Subcutaneous abdominal adipose tissue (tissue), 5 donors: ENCODE measurements at regions not wholly inside any gene's neighbourhood (a gene's known extent, or its start where the extent isn't known, plus 50 kb on each side); places are given as distances from the start of the nearest gene placed in this dataset.

ENCODE experiments used
- H3K27ac ChIP-seq: one replicate; pipeline ENCODE4 v1.7.0; 2013; ENCODE audit warnings: low read depth, mild to moderate bottlenecking, inconsistent platforms, low read length, moderate library complexity
- H3K27me3 ChIP-seq, 5 donors: one replicate each; pipeline ENCODE4 v1.7.0; 2013; ENCODE audit warnings: low read length in 5 of 5, inconsistent platforms in 1 of 5; ENCODE audit not compliant: control insufficient read depth in 5 of 5, insufficient read depth in 4 of 5
- H3K36me3 ChIP-seq, 5 donors: one replicate each; pipeline ENCODE4 v1.7.0; 2013; ENCODE audit warnings: low read length in 5 of 5; ENCODE audit not compliant: control insufficient read depth in 5 of 5, insufficient read depth in 5 of 5
- H3K4me1 ChIP-seq, 5 donors: one replicate each; pipeline ENCODE4 v1.7.0; 2013; ENCODE audit warnings: low read length in 5 of 5, mild to moderate bottlenecking in 3 of 5, moderate library complexity in 1 of 5; ENCODE audit not compliant: control insufficient read depth in 5 of 5, insufficient read depth in 5 of 5
- H3K4me3 ChIP-seq, 5 donors: one replicate each; pipeline ENCODE4 v1.7.0; 2013; ENCODE audit warnings: low read length in 5 of 5, low read depth in 1 of 5
- H3K9ac ChIP-seq, 5 donors: one replicate each; pipeline ENCODE4 v1.7.0; 2013; ENCODE audit warnings: low read length in 5 of 5, mild to moderate bottlenecking in 4 of 5, moderate library complexity in 3 of 5
- H3K9me3 ChIP-seq, 5 donors: one replicate each; pipeline ENCODE4 v1.7.0; 2013; ENCODE audit warnings: low read length in 5 of 5; ENCODE audit not compliant: control insufficient read depth in 5 of 5
- donor health status: healthy.
- donor health status: healthy.
- donor health status: healthy.
- donor health status: healthy.
- donor health status: healthy.

DNA sequence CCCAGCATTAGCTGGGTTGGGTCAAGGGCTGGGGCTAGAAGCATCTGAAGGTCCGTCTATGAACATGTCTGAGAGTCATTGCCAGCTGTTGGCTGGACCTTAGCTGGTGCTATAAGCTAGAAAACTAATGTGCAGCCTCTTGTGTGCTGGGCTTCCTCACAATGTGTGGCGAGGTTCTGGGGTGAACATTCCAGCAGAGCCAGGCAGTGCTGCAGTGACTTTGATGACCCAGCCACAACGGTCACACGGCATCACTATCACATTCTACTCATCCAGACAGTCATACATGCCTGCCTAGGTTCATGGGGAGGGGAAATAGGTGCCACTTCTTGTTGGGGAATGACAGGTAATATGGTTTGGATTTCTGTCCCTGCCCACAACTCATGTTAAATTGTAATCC is 260.5 kb downstream of the CYP26B1 start:
- peaks cover 0 to 16% (median 3%) of the 10 kb centered on the region in 5 donors for H3K9me3 ChIP-seq
- H3K9ac ChIP-seq, result no peak overlapping the region
- H3K27ac ChIP-seq, result no peak overlapping the region
- H3K4me1 ChIP-seq, result peaks cover 2 to 19% (median 16%) of the 10 kb centered on the region in 5 donors
- H3K27me3 ChIP-seq, result peaks cover 0 to 6% (median 0%) of the 10 kb centered on the region in 5 donors
- no peaks in the 10 kb centered on the region for H3K36me3 ChIP-seq
- no peak overlapping the region for H3K4me3 ChIP-seq

DNA sequence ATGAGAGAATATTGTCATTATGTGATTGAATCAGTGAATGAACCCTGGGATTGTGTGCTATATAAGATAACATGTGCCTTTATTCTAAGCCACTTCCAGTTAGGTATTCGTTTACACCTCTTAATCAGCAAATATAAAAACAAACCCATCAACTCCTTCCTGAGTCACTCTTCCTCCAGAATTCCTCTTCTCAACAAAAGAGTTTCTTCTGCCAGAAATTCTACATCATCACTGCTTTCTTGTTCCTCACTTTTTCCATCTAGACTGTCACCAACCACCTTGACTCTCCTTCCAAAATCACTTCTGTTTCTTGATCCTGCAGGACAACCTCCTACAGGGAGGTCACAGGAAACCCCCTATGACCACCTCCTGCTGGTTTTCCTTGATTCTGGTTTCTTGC is 261.4 kb downstream of the CYP26B1 start:
- Histone ChIP-seq H3K4me3 (no peak overlapping the region), H3K9ac (no peak overlapping the region), H3K27me3 (peaks cover 0 to 6% (median 0%) of the 10 kb centered on the region in 5 donors), H3K9me3 (peaks cover 0 to 16% (median 3%) of the 10 kb centered on the region in 5 donors), H3K27ac (no peak overlapping the region), H3K4me1 (peaks cover 2 to 20% (median 18%) of the 10 kb centered on the region in 5 donors), H3K36me3 (no peaks in the 10 kb centered on the region)

DNA sequence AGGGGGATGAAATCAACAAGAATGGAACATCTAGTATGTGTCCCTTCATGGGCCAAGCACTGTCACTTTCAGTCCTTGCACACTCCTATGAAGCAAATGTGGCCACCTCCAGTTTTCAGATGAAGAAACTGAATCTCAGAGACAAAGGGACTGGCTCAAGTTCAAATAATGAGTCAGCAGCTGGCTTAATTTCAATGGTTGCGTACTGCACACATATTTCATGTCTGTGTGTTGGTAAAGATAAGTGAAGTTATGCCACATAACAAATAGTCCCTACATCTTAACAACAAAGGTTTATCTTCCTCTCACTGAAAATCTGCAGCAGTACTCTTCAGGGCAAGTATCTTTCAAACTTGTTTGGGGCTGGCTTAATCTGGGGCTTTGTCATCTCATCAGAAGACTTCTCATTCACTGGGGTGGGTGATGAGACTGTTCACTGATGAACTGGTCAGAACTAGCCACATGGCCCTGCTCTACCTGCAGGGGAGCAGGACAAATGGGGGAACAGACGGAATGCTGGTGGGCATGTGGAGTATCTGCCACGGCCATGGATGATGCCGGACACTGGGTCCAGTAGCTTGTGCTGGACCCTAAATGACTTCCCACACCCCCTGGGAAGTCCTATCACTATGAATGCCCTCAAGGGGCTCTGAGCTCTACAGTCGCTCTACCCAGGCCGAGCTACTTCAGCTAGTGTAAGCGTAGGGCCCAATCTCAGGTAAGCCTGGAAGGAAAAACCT is 263.2 kb downstream of the CYP26B1 start:
- Histone ChIP-seq H3K9me3 (peaks cover 0 to 16% (median 3%) of the 10 kb centered on the region in 5 donors), H3K9ac (no peak overlapping the region), H3K4me3 (no peak overlapping the region), H3K4me1 (peaks cover 3 to 24% (median 23%) of the 10 kb centered on the region in 5 donors), H3K36me3 (no peaks in the 10 kb centered on the region), H3K27ac (no peak overlapping the region), H3K27me3 (peaks cover 0 to 4% (median 0%) of the 10 kb centered on the region in 5 donors)

DNA sequence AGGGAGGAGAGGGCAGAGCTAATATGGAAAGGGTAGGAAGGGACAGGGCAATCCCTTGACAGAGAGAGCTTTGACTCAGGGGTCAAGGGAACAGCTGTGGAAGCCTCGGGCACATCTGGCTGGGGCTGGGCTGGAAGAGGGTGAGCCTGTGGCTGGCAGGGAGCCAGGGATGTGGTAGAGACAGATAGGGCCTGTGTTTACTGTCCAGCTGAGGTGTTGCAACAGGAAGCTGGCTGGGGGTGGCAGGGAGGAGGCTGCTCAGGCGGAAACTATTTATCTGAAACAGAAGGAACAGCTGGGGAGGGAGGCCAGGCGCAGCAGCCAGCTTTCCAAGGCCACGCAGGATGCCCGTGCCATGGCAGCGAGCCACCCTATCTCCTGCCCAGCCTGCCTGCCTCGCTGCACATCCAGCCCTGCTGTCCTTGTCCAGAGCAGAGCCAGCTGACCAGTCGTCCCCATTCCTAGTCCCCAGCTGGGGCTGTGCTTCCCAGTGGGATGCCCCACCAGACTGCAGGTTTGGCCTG is 264.7 kb downstream of the CYP26B1 start:
- Histone ChIP-seq H3K9me3 (peaks cover 0 to 16% (median 3%) of the 10 kb centered on the region in 5 donors), H3K27ac (no peak overlapping the region), H3K4me3 (no peak overlapping the region), H3K9ac (no peak overlapping the region), H3K27me3 (peaks cover 0 to 4% (median 0%) of the 10 kb centered on the region in 5 donors), H3K4me1 (peaks cover 3 to 24% (median 23%) of the 10 kb centered on the region in 5 donors), H3K36me3 (no peaks in the 10 kb centered on the region)

DNA sequence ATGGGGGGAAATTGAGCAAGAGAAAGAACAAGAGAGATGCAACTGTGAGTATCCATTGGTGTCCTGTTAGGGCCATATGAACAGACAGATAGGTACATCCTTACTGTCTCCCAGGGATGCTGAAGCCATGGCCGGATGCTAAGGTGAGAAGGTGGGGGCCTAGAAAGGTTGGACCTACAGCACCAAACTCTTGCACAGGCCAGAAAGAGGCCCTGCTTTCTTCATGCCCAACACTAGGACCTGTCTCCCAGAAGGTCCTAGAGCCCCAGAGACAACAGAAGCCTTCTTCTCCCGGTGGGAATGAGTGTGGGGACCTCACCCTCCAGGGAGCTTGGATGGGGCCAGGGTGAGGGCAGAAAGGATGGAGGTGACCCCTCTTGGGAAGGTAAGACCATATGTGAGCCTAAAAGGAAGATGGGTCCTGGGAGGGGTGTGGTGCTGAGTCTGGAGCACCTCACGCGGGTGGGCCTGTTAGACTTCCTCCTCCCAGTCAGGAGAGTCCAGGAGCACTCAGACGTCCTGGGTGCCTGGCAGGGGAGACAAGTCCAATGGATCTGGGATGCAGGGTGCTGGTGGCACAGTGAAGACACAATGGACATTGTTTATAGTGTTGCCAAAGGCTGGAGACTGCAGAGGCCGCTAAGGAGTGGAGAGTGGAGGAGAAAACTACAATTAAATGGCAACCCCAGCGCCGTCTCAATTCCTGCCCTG is 265.3 kb downstream of the CYP26B1 start:
- Histone ChIP-seq H3K9ac (no peak overlapping the region), H3K27ac (no peak overlapping the region), H3K4me3 (no peak overlapping the region), H3K9me3 (peaks cover 0 to 16% (median 3%) of the 10 kb centered on the region in 5 donors), H3K4me1 (peaks cover 3 to 24% (median 23%) of the 10 kb centered on the region in 5 donors), H3K27me3 (peaks cover 0 to 4% (median 0%) of the 10 kb centered on the region in 5 donors), H3K36me3 (no peaks in the 10 kb centered on the region)

DNA sequence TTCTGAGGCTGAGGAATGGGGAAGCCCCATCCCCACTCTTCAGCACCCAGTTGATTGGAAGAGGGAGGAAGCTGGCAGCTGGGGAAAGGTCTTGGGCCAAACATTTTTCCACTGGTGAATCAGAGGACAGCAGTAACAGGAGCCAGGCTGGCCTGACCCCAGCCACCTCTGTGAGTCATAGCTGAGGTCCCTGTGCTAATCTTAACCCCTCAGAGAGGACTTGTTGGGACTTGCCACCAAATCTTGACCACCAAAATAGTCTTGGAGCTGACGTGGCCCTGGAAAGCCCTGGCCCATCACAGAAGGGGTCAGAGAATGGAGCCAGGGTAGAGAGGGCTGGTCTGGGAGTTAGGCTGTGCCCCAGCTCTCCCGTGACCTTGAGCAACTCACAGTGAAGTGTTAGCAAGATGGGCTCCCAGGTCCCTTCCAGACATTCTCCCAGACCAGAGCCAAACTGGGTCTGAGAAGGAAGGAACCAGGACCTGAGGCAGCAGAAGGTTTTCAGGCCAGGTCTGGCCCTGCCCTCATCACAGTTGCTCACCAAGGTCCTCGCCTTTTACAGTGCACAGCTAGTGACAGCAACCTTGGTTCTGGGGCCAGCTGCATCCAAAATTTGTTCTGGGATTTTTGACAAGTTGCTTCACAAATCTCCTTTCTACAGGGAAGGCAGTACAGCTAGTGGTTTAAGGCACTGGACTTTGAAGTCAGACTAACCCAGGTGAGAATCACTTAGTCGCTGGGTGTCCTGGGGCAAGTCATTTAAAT is 266.6 kb downstream of the CYP26B1 start:
- peaks cover 3 to 24% (median 23%) of the 10 kb centered on the region in 5 donors for H3K4me1 ChIP-seq
- H3K9me3 ChIP-seq, result peaks cover 0 to 10% (median 3%) of the 10 kb centered on the region in 5 donors
- H3K9ac ChIP-seq, result no peak overlapping the region
- H3K27ac ChIP-seq, result no peak overlapping the region
- no peaks in the 10 kb centered on the region for H3K36me3 ChIP-seq
- H3K27me3 ChIP-seq, result no peaks in the 10 kb centered on the region
- no peak overlapping the region for H3K4me3 ChIP-seq

DNA sequence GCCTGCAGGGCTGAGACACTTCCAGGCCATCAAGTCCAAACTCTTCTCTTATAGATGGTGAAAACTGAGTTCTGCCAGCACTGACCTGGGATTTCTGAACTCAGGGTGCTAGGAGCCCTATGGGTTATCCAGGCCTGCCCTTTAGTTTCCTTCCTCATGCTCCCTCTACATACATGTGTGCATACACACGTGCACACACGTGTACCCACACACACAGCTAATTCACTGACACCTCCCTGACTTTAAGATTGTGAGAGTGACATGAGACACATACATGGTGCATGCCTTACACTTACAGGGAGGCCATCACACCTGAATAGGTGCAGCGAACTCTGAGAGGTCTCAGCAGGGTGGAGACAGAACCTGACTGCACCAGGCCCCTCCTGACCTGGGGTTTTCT is 267.4 kb downstream of the CYP26B1 start:
- Histone ChIP-seq H3K9ac (no peak overlapping the region), H3K4me3 (no peak overlapping the region), H3K36me3 (no peaks in the 10 kb centered on the region), H3K27me3 (peaks cover 0 to 2% (median 0%) of the 10 kb centered on the region in 5 donors), H3K9me3 (peaks cover 0 to 5% (median 0%) of the 10 kb centered on the region in 5 donors), H3K27ac (no peak overlapping the region), H3K4me1 (peaks cover 3 to 24% (median 23%) of the 10 kb centered on the region in 5 donors)

DNA sequence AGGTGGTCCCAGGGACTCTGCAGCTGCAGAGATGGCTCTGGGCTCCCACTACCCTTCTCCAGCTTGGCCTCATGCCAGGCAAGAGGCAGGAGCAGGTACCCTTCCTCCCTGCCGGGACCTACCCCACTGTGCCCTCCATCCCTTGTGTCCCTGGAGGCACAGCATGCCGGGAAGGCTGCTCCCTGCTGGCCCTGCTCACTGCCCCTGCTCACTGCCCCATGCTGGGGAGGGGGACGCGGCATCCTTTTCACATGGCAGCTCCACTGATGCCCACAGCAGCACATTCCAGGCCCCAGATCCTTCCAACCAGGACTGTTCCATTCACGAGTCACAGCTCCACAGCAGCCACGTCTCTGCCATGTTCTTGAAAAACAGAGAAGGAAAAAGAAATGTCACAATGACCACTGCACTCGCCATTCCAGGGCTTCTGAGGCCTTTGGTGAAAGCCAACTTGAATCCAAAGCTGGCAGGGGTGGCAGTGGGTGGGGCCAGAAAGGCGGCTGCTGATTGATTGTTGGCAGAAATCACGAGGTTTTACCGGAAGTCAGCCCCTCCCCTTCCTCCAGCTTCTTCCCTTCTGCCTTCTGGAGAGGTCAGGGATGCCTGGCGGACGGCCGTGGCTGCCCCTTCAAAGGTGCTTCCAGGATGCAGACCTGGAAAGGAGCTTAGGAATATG is 268.0 kb downstream of the CYP26B1 start:
- no peak overlapping the region for H3K9ac ChIP-seq
- H3K4me1 ChIP-seq, result peaks cover 3 to 24% (median 23%) of the 10 kb centered on the region in 5 donors
- H3K27me3 ChIP-seq, result peaks cover 0 to 2% (median 0%) of the 10 kb centered on the region in 5 donors
- no peak overlapping the region for H3K4me3 ChIP-seq
- H3K36me3 ChIP-seq, result no peaks in the 10 kb centered on the region
- H3K9me3 ChIP-seq, result peaks cover 0 to 4% (median 0%) of the 10 kb centered on the region in 5 donors
- no peak overlapping the region for H3K27ac ChIP-seq
